Suppressor macrophage treated with lipopolysaccharide for 1 hour (primary cell): ENCODE measurements at regions not wholly inside any gene's neighbourhood (a gene's known extent, or its start where the extent isn't known, plus 50 kb on each side); places are given as distances from the start of the nearest gene placed in this dataset.
"Not testable (repeated sequence)": the region's sequence is repeated elsewhere in the genome, so short reads cannot be mapped to it uniquely, and the experiment has no call there.

Source experiments
- DNase-seq, 3 donors: peaks; one replicate each; pipeline ENCODE4 v3.0.0-alpha.2; 2020 to 2022

DNA sequence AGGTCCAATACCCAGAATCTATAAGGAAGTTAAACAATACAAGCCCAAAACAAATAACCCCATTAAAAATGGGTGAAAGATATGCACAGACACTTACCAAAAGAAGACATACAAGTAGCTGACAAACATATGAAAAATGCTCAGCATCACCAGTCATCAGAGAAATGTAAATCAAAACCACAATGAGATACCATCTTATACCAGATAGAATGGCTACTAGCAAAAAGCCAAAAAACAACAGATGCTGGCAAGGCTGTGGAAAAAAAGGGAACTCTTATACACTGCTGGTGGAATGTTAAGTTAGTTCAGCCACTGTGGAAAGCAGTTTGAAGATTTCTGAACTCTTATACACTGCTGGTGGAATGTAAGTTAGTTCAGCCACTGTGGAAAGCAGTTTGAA, 331.1 kb downstream of the KIF20B start:
- no peak for DNase-seq

DNA sequence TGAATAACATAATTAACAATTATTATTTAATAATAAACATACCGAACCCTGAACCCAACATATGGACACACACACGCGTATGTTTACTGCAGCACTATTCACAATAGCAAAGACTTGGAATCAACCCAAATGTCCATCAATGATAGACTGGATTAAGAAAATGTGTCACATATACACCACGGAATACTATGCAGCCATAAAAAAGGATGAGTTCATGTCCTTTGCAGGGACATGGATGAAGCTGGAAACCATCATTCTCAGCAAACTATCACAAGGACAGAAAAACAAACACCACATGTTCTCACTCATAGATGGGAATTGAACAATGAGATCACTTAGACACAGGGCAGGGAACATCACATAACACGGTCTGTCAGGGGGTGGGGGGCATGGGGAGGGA, 333.5 kb downstream of the KIF20B start:
- DNase-seq, result not testable (repeated sequence)

- no peak for DNase-seq
These were observed 340.2 kb downstream of the KIF20B start for GRCh38 chr10:90041585-90041984.

DNA sequence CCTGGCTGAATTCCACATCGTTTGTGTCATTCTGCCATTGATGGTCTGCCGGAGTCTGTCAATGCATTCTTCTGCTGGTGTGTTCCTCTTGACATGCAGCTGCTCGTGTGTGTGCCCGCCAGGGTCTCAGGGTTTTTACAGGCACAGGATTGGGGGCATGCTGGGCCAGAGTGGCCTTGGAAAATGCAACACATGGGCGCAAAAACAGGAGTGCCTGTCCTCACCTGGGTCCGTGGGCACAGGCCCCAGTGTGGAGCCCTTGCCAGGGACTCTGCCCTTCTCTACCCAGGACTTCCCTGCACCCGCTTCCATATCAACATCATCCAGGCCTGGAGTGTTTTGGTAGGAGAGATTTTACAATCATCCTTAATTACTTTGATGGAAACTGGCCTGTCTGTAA, 340.7 kb downstream of the KIF20B start:
- no peak for DNase-seq

DNA sequence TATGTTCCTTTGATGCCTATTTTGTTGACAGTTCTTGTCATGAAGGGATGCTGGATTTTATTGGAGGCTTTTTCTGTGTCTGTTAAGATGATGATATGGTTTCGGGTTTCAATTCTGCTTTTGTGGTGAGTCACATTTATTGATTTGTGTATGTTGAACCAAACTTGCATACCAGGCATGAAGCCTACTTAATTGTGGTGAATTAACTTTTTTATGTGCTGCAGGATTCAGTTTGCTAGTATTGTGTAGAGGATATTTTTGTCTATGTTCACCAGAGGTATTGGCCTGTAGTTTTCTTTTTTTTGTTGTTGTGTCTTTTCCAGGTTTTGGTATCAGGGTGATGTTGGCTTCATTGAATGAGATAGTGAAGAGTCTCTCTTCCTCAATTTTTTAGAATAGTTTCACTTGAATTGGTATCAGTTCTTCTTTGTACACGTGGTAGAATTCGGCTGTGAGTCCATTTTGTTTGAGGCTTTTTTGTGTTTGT, 345.9 kb downstream of the KIF20B start:
- DNase-seq, result no peak

GRCh38 chr10:90051053-90051452, 349.7 kb downstream of the KIF20B start:
- DNase-seq, result no peak

- no peak for DNase-seq
These were observed 350.1 kb downstream of the KIF20B start for GRCh38 chr10:90051474-90051873.

- no peak for DNase-seq
These were observed 361.4 kb downstream of the KIF20B start for GRCh38 chr10:90062786-90063185.

- DNase-seq, result no peak
These were observed 362.9 kb downstream of the KIF20B start for GRCh38 chr10:90064295-90064694.

- DNase-seq, result no peak
These were observed 365.0 kb downstream of the KIF20B start for GRCh38 chr10:90066435-90066834.

DNA sequence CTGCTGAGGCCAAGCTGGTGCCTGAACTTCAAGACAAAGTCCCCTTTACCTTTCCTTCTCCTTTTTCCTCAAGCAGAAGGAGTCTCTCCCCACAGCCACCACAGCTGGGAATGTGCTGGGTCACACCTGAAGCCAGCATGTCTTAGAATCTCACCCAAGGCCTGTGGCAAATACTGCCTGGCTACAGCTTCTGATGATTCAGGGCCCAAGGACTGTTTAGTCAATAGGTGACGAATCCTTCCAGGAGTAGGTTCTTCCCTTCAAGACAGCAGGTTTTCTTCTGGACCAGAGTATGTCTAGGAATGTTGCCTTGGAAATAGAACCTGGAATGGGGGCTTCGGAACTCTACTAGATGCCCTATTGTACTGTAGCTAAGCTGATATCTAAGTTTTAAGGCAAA, 374.6 kb downstream of the KIF20B start:
- DNase-seq, result no peak

DNA sequence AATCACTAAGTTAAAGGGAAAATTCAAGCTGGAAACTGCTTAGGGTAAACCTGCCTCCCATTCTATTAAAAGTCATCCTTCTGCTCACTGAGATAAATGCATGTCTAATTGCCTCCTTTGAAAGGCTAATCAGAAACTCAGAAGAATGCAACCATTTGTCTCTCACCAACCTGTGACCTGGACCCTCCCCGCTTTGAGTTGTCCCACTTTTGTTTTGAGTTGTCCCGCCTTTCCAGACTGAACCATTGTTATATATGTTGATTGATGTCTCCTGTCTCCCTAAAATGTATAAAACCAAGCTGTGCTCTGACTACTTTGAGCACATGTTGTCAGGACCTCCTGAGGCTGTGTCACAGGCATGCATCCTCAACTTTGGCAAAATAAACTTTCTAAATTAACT, 378.4 kb downstream of the KIF20B start:
- no peak for DNase-seq

DNA sequence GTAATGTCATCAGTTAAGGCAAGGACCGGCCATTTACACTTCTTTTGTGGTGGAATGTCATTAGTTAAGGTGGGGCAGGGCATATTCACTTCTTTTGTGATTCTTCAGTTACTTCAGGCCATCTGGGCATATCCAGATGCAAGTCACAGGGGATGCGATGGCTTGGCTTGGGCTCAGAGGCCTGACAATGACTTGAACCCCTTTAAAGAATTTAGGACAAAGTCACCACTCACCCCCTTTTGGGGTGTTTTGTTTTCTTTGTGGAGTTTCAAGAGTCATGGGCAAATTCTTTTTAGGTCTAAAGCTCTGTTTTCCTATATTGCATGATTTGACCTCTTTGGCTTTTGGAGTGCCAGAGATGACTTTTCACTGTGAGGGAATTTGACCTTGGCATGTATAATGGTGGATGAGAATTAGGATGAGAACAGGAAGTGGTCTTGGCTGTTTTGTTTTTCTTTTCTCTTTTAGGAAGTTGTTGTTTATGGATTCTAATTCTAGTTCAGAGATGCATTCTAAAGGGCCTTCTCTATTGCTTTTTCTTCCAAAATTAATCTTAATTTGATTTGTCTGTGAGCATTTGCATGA, 385.3 kb downstream of the KIF20B start:
- not testable (repeated sequence) for DNase-seq

- DNase-seq, result peak in 1 of 3 donors; percentile 29
These were observed 386.0 kb downstream of the KIF20B start for GRCh38 chr10:90087197-90088023.

DNA sequence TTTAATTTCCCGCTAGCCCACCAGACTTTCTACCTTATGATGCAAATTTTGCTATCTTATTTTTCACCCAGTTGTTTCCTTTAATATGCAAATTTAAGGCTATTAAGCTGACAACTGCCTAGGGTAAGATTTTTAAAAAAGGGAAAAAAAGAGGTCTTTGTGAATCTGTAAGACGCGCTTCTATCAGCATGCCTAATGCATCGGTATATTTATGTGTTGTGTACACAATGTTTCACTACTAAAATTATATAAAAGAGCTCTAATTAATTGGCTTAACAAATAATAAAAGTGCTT, 386.6 kb downstream of the KIF20B start:
- no peak for DNase-seq

GRCh38 chr10:90089719-90090118, 388.3 kb downstream of the KIF20B start:
- no peak for DNase-seq

- DNase-seq, result no peak
These were observed 394.8 kb downstream of the KIF20B start for GRCh38 chr10:90096196-90096595.

- not testable (repeated sequence) for DNase-seq
These were observed 406.2 kb downstream of the KIF20B start for GRCh38 chr10:90107581-90107980.

DNA sequence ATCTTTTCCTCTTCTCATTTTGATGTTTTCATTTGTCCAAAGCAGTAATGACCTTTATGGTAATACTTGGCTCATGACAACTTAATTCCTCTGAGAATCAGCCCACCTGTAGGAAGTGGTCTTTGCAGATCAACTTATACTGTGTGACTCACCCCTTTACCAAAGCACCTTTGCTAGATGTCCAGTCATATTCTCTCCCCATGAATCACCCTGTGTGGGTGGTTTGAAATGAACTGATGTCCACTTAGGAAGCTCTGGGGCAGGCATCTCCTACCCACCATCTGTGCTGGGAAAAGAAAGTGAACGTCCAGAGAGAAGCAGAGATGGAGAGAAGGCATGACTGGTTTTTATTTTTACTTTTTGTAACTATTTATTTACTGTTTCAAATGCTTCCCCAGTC, 410.3 kb downstream of the KIF20B start:
- DNase-seq, result no peak

DNA sequence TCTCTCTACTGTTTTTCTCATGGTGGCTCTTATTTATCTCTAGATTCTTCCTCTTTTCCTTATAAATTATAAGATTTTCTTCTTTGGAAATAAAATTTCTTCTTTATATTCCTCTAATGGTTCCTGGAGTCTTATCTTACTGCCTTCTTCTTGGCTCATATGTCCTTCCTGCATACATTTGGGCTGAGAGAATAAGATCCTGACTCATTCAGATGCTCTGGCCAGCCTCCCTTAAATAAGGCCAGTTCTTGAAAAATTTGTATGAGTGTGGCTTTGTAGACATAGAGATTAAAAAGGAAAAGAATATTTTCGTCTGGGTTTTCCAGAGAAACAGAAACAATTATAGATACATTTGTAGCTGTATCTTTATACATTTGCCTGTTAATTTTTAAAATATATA, 411.3 kb downstream of the KIF20B start:
- DNase-seq, result no peak

- not testable (repeated sequence) for DNase-seq
These were observed 417.2 kb downstream of the KIF20B start for GRCh38 chr10:90118567-90118966.

GRCh38 chr10:90119631-90120280, 418.4 kb downstream of the KIF20B start:
- not testable (repeated sequence) for DNase-seq

DNA sequence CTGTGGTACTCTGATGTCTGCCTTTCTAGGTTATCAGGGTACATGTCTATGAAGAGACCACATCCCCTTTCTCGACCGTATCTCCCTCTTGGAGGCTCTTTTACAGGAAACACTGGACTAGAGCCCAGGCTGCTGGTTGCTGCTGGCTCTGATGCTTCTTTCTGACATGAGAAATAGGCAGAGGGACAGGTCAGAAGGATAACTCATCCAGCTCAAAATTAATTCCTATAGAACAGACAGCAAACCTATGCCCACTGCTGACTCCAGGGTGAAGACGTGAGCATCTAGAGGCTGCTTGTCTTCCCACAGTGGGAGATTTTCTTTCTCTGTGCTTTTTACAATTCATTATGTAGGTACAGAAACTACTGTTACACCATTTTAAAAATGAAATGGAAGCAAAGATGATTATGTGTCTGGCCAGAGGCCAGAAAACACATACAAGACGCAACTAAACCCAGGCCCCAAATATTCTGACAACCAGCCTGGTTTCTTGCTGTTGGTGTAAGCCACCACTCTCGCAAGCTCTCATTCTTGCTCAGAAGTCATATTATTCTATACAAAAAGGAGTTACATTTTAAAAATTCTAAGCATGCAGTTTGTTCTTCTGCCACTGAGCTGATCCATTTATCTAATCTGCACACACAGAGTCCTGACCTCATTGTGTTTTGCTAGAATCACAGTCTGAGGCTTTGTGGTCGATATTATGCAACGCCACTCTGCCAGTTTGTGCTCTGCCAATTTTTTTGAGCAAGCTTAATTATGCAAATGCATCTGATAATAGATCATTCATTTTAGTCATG, 424.3 kb downstream of the KIF20B start:
- no peak for DNase-seq
